GM19467 (cell line): ENCODE measurements at regions not wholly inside any gene's neighbourhood (a gene's known extent, or its start where the extent isn't known, plus 50 kb on each side); places are given as distances from the start of the nearest gene placed in this dataset.
"Not testable (repeated sequence)": the region's sequence is repeated elsewhere in the genome, so short reads cannot be mapped to it uniquely, and the experiment has no call there.

ENCODE experiments used
- ATAC-seq: cut with Tn5 transposase; IDR thresholded peaks from one replicate; pipeline ENCODE4 v1.9.1; 2021; ENCODE audit warnings: mild to moderate bottlenecking, moderate library complexity; ENCODE audit not compliant: unreplicated experiment

DNA sequence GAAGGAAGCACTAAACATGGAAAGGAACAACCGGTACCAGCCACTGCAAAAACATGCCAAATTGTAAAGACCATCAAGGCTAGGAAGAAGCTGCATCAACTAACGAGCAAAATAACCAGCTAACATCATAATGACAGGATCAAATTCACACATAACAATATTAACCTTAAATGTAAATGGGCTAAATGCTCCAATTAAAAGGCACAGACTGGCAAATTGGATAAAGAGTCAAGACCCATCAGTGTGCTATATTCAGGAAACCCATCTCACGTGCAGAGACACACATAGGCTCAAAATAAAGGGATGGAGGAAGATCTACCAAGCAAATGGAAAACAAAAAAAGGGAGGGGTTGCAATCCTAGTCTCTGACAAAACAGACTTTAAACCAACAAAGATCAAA is 126.3 kb upstream of the CAV2 start:
- not testable (repeated sequence) for ATAC-seq

- ATAC-seq = no peak
Measured at GRCh38 chr7:116377721-116378120, 121.8 kb upstream of the CAV2 start.

- no peak for ATAC-seq
Measured at GRCh38 chr7:116380025-116380424, 119.5 kb upstream of the CAV2 start.

- ATAC-seq = no peak
Measured at GRCh38 chr7:116382375-116382774, 117.2 kb upstream of the CAV2 start.

- no peak for ATAC-seq
Measured at GRCh38 chr7:116384936-116385635, 114.5 kb upstream of the CAV2 start.

DNA sequence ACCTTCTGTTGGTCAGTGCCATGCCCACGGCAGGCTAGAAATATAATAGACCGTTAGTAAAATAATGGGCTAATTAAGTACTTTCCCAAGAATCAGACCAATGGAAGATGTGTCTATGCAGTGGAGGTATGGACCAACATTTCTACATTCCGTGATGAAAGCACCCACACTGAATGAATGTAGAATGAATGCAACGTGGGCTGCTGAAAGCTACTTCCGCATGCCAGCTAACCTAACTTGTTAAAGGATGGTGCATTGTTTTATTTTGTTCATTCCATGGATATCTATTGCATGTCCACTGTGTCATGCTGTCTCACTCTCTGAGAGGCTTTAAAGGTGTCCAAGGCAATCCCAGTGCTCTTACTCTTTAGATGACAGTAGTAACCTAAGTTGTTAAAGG is 112.9 kb upstream of the CAV2 start:
- ATAC-seq = no peak

DNA sequence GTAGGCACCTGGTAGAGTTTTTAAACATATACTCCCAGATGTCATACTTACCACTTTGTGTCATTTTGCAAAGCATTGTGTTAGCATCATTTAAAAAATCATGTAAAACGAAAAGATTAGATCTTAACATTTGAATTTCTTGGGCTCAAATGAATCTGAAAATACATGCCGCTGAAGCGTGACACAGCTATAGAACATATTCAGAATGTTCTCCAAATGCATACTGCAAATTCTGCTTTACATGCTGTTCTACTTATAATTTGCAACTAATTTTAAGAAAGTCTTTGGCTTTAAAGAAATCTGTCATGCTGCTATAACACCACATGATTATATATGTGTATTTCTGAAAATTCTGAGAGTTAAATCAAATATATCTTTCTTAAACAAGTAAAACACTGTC is 109.2 kb upstream of the CAV2 start:
- ATAC-seq = no peak

- no peak for ATAC-seq
Measured at GRCh38 chr7:116392806-116393205, 106.7 kb upstream of the CAV2 start.

GRCh38 chr7:116393654-116394053 is 105.9 kb upstream of the CAV2 start:
- no peak for ATAC-seq

GRCh38 chr7:116394106-116394505 is 105.4 kb upstream of the CAV2 start:
- ATAC-seq = no peak

GRCh38 chr7:116395141-116395791 is 104.3 kb upstream of the CAV2 start:
- ATAC-seq = no peak

GRCh38 chr7:116398672-116399071 is 100.9 kb upstream of the CAV2 start:
- no peak for ATAC-seq

- no peak for ATAC-seq
Measured at GRCh38 chr7:116399819-116400218, 99.7 kb upstream of the CAV2 start.

DNA sequence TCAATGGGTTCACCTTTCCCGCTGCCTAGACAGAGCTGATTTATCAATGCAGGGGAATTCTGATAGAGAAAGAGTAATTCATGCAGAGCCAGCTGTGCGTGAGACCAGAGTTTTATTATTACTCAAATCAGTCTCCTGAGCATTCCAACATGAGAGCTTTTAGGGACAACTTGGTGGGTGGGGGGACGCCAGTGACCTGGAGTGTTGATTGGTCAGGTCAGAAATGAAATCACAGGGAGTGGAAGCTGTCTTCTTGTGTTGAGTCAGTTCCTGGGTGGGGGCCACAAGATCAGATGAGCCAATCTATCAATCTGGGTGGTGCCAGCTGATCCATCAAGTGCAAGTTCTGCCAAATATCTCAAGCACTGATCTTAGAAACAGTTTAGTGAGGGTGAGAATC is 99.0 kb upstream of the CAV2 start:
- ATAC-seq = no peak

- no peak for ATAC-seq
Measured at GRCh38 chr7:116401711-116402110, 97.8 kb upstream of the CAV2 start.

DNA sequence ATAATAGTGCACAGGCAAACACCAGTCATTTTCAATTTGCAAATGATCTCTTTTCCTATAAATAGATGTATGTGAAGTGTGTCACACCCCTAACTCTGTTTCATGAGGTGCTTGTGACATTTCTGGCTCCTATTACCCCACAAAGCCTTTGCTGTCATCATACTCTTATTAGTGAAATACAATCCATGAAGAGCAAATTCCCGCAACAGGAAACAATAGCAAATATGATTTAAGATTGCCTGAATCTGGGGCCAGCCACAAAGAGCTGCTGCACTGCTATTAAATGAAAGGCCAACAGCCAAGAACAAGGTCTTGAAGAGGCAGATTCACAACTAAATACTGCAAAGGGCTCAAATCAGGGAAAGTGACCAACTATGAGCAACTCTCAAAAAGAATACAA is 96.3 kb upstream of the CAV2 start:
- no peak for ATAC-seq

DNA sequence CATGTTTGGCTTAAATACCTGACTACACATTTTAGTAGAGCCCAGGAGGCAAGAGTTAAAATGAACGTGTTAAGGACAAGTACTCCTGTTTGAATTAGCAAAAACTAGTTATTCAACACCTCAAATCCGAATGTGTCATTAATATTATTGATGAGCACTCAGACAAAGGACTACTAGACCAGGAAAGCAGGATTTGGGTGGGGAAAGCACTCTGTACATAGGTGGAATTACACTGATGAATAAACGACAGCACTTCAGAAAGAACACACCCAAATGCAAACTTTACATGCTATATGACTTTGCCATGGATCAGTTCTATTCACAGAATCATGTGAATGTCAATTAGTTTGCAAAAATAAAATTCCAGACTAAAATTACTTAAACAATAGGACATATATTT is 95.1 kb upstream of the CAV2 start:
- ATAC-seq = no peak

DNA sequence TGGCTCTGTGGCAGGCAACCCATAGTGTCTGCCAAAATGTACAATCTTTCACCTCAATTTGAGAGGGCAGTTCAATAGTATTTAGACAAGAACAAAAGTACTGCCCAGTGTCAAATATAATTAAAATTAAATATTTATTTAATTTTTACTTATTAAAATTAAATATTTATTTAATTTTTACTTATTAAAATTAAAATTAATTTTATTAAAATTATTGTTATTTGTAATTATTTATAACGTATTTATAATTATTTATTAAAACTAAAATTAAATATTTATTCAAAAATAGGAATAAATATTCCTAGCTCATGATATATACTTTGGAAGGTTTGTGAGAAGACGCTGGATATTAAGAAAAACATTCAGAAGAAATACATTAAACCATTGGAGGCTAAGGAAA is 93.7 kb upstream of the CAV2 start:
- no peak for ATAC-seq

DNA sequence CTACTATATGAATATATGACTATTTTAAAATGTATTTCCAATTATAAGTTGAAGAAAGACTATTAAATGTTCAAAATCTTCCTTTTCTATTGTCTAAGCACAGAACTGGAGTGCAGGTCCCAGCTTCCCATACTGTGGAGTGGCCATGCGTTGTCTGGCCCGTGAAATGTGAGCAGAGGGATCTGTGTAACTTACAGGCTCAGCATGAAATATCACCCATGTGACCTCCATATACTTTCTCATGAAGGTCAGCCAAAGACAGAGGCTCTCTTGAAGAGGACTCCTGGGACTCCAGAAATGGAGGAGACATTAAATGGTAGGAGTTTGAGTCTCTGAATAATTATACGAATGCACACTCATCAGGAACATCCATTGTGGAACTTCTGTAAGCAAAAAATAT is 92.4 kb upstream of the CAV2 start:
- ATAC-seq = no peak

DNA sequence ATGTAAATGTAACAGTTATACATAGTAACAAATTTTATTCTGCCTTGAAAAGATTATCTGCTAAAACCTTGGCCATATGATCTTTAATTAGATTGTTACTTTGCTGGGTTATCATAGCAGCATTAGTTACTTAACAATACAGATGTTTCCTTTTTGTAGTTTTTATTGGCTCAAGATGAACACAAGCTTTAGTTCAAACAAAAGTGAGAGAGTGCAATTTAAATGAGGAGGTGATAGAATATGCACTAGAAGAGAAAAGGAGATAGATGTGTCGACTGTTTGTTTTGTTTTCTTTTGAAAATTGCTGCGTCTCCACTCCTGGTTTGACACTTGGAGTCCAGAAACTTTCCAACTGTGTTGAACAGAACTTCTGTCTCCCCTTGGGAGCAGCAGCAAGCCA is 91.4 kb upstream of the CAV2 start:
- no peak for ATAC-seq

DNA sequence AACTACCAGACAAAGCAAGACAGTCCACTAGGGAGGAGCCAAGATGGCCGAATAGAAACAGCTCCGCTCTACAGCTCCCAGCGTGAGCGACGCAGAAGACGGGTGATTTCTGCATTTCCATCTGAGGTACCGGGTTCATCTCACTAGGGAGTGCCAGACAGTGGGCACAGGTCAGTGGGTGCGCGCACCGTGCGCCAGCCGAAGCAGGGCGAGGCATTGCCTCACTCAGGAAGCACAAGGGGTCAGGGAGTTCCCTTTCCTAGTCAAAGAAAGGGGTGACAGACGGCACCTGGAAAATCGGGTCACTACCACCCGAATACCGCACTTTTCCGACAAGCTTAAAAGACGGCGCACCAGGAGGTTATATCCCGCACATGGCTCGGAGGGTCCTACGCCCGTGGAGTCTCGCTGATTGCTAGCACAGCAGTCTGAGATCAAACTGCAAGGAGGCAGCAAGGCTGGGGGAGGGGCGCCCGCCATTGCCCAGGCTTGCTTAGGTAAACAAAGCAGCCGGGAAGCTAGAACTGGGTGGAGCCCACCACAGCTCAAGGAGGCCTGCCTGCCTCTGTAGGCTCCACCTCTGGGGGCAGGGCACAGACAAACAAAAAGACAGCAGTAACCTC is 90.6 kb upstream of the CAV2 start:
- not testable (repeated sequence) for ATAC-seq

DNA sequence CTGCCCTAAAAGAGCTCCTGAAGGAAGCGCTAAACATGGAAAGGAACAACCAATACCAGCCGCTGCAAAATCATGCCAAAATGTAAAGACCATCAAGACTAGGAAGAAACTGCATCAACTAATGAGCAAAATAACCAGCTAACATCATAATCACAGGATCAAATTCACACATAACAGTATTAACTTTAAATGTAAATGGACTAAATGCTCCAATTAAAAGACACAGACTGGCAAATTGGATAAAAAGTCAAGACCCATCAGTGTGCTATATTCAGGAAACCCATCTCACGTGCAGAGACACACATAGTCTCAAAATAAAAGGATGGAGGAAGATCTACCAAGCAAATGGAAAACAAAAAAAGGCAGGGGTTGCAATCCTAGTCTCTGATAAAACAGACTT is 88.8 kb upstream of the CAV2 start:
- not testable (repeated sequence) for ATAC-seq
